Activated naive CD8-positive, alpha-beta T cell treated with anti-CD3 and anti-CD28 coated beads, Interleukin-2, amount 50 U/mL, for 16 hours (primary cell): ENCODE measurements at regions not wholly inside any gene's neighbourhood (a gene's known extent, or its start where the extent isn't known, plus 50 kb on each side); places are given as distances from the start of the nearest gene placed in this dataset.

Source experiments
- DNase-seq: peaks from one replicate; pipeline ENCODE4 v3.0.0-alpha.2; 2020; ENCODE audit warnings: low read depth, low spot score

- DNase-seq = no peak
These were observed 125.5 kb upstream of the RAI14 start for GRCh38 chr5:34530637-34531036.

GRCh38 chr5:34531751-34532360 lies 124.3 kb upstream of the RAI14 start:
- DNase-seq = no peak

GRCh38 chr5:34533582-34534522 lies 122.3 kb upstream of the RAI14 start:
- DNase-seq = no peak

GRCh38 chr5:34534523-34535103 lies 121.5 kb upstream of the RAI14 start:
- DNase-seq = no peak

GRCh38 chr5:34535433-34535832 lies 120.7 kb upstream of the RAI14 start:
- no peak for DNase-seq

GRCh38 chr5:34535944-34536623 lies 120.0 kb upstream of the RAI14 start:
- no peak for DNase-seq

GRCh38 chr5:34536699-34537098 lies 119.4 kb upstream of the RAI14 start:
- no peak for DNase-seq

GRCh38 chr5:34538026-34538672 lies 118.0 kb upstream of the RAI14 start:
- no peak for DNase-seq

GRCh38 chr5:34539183-34539582 lies 116.9 kb upstream of the RAI14 start:
- no peak for DNase-seq

GRCh38 chr5:34541067-34541466 lies 115.1 kb upstream of the RAI14 start:
- no peak for DNase-seq

- DNase-seq = no peak
These were observed 113.3 kb upstream of the RAI14 start for GRCh38 chr5:34542818-34543217.

- DNase-seq = no peak
These were observed 112.4 kb upstream of the RAI14 start for GRCh38 chr5:34543687-34544086.

GRCh38 chr5:34544403-34544802 lies 111.7 kb upstream of the RAI14 start:
- DNase-seq = no peak

GRCh38 chr5:34545164-34545563 lies 111.0 kb upstream of the RAI14 start:
- no peak for DNase-seq

- no peak for DNase-seq
These were observed 110.5 kb upstream of the RAI14 start for GRCh38 chr5:34545626-34546025.

GRCh38 chr5:34547300-34548085 lies 108.6 kb upstream of the RAI14 start:
- DNase-seq = no peak

- no peak for DNase-seq
These were observed 108.1 kb upstream of the RAI14 start for GRCh38 chr5:34548086-34548403.

- no peak for DNase-seq
These were observed 105.9 kb upstream of the RAI14 start for GRCh38 chr5:34550247-34550646.

GRCh38 chr5:34550964-34551363 lies 105.2 kb upstream of the RAI14 start:
- no peak for DNase-seq

GRCh38 chr5:34551911-34552433 lies 104.2 kb upstream of the RAI14 start:
- no peak for DNase-seq

- no peak for DNase-seq
These were observed 103.4 kb upstream of the RAI14 start for GRCh38 chr5:34552686-34553085.
